GM21390 (cell line): ENCODE measurements at regions not wholly inside any gene's neighbourhood (a gene's known extent, or its start where the extent isn't known, plus 50 kb on each side); places are given as distances from the start of the nearest gene placed in this dataset.

Experiments
- ATAC-seq: cut with Tn5 transposase; IDR thresholded peaks from one replicate; pipeline ENCODE4 v1.9.1; 2021; ENCODE audit not compliant: unreplicated experiment

GRCh38 chr12:132439333-132439904 lies 50.5 kb upstream of the FBRSL1 start:
- no peak for ATAC-seq

- ATAC-seq, result no peak
Measured at GRCh38 chr12:132438726-132439125, 51.2 kb upstream of the FBRSL1 start.

GRCh38 chr12:132437943-132438700 lies 51.8 kb upstream of the FBRSL1 start:
- ATAC-seq, result no peak

GRCh38 chr12:132437252-132437932 lies 52.6 kb upstream of the FBRSL1 start:
- no peak for ATAC-seq

- ATAC-seq, result no peak
Measured at GRCh38 chr12:132436791-132437251, 53.1 kb upstream of the FBRSL1 start.

- ATAC-seq, result no peak
Measured at GRCh38 chr12:132435486-132436187, 54.3 kb upstream of the FBRSL1 start.

GRCh38 chr12:132433641-132434395 lies 56.1 kb upstream of the FBRSL1 start:
- no peak for ATAC-seq

- no peak for ATAC-seq
Measured at GRCh38 chr12:132432721-132433577, 57.0 kb upstream of the FBRSL1 start.

- ATAC-seq, result no peak
Measured at GRCh38 chr12:132432126-132432705, 57.7 kb upstream of the FBRSL1 start.

- ATAC-seq, result no peak
Measured at GRCh38 chr12:132430838-132431774, 58.8 kb upstream of the FBRSL1 start.

GRCh38 chr12:132429946-132430643 lies 59.9 kb upstream of the FBRSL1 start:
- ATAC-seq, result peak; percentile 61

GRCh38 chr12:132429602-132429945 lies 60.4 kb upstream of the FBRSL1 start:
- no peak for ATAC-seq

GRCh38 chr12:132428936-132429601 lies 60.9 kb upstream of the FBRSL1 start:
- ATAC-seq, result no peak

- no peak for ATAC-seq
Measured at GRCh38 chr12:132427999-132428935, 61.7 kb upstream of the FBRSL1 start.

- ATAC-seq, result no peak
Measured at GRCh38 chr12:132427174-132427768, 62.7 kb upstream of the FBRSL1 start.
